Endothelial cell of umbilical vein (primary cell): ENCODE measurements at regions not wholly inside any gene's neighbourhood (a gene's known extent, or its start where the extent isn't known, plus 50 kb on each side); places are given as distances from the start of the nearest gene placed in this dataset.

Source experiments
- BruUV-seq: library from RNA; stranded (reverse); fragments of 400-500 nt; replicated peaks from 2 replicates; lab custom pipeline; 2021; lab: Mats Ljungman, UMichigan
- CTCF ChIA-PET: fragments of 300-600, 350-600 bp; sonication (Branson Sonifier 250); formaldehyde crosslinking; loops from one replicate; lab custom pipeline; 2021; ENCODE audit warnings: antibody characterized with exemption, inconsistent platforms; lab: Charles Lee
- POLR2A ChIA-PET: fragments of 300-600, 350-600 bp; sonication (Branson Sonifier 250); formaldehyde crosslinking; loops from one replicate; lab custom pipeline; 2021; ENCODE audit warnings: antibody characterized with exemption, inconsistent platforms; lab: Charles Lee
- DNase-seq: peaks from one replicate; pipeline ENCODE4 v3.0.0-alpha.2; 2011; ENCODE audit warnings: low read depth, low spot score
- FAIRE-seq: peaks from 2 replicates; lab custom pipeline; 2011; peaks lifted over from hg19 to GRCh38; lab: Jason Lieb, UNC
- H2AFZ ChIP-seq: 2 replicates; pipeline ENCODE4 v1.6.0; 2012; ENCODE audit warnings: low read depth, low read length, control low read depth, inconsistent platforms
- H3K27ac ChIP-seq: 2 replicates; pipeline ENCODE4 v1.5.1; 2011; ENCODE audit warnings: low read depth, mild to moderate bottlenecking, control low read depth, low read length, moderate library complexity; ENCODE audit not compliant: insufficient read depth
- H3K27me3 ChIP-seq, 2 experiments: 2 replicates each; pipeline versions ENCODE4 v1.6.0 to v1.6.1; 2011; ENCODE audit warnings: low read length in 2 of 2, mixed read lengths in 1 of 2; ENCODE audit not compliant: control insufficient read depth in 2 of 2, insufficient read depth in 2 of 2
- H3K36me3 ChIP-seq, 2 experiments: 2 replicates in 1 of 2; 3 replicates in 1 of 2; pipeline ENCODE4 v1.5.1; 2011; ENCODE audit warnings: low read length in 2 of 2, mild to moderate bottlenecking in 1 of 2, moderate library complexity in 1 of 2; ENCODE audit not compliant: control insufficient read depth in 2 of 2, insufficient read depth in 2 of 2; ENCODE audit errors: extremely low read depth in 1 of 2
- H3K4me1 ChIP-seq: 3 replicates; pipeline ENCODE4 v1.5.1; 2011; ENCODE audit warnings: mild to moderate bottlenecking, low read length; ENCODE audit not compliant: control insufficient read depth, insufficient read depth; ENCODE audit errors: extremely low read depth
- H3K4me2 ChIP-seq: 2 replicates; pipeline ENCODE4 v1.6.1; 2011; ENCODE audit warnings: low read length, control low read depth, mixed read lengths; ENCODE audit not compliant: insufficient read depth
- H3K4me3 ChIP-seq, 3 experiments: fragments of 200-600 bp in 1 of 3; sonication (generic), shearing (Covaris generic) in 1 of 3; replicated peaks in 1 of 3; 2 replicates each; pipeline ENCODE4 v1.5.1; 2011 to 2016; ENCODE audit warnings: control low read depth in 3 of 3, low read length in 3 of 3, mild to moderate bottlenecking in 2 of 3, inconsistent platforms in 1 of 3, low read depth in 1 of 3, moderate library complexity in 1 of 3; ENCODE audit not compliant: insufficient read depth in 1 of 3
- H3K79me2 ChIP-seq: 2 replicates; pipeline ENCODE4 v1.6.0; 2012; ENCODE audit warnings: low read length, inconsistent platforms; ENCODE audit not compliant: control insufficient read depth, insufficient read depth
- H3K9ac ChIP-seq: replicated peaks from 2 replicates; pipeline ENCODE3; 2011; ENCODE audit warnings: low read length, control low read depth; ENCODE audit not compliant: insufficient read depth; ENCODE audit errors: extremely low read depth
- H3K9me1 ChIP-seq: replicated peaks from 3 replicates; pipeline ENCODE4 v1.6.0; 2011; ENCODE audit warnings: mild to moderate bottlenecking, low read length; ENCODE audit not compliant: control insufficient read depth, insufficient read depth; ENCODE audit errors: extremely low read depth
- H3K9me3 ChIP-seq: replicated peaks from 2 replicates; pipeline ENCODE4 v1.5.1; 2012; ENCODE audit warnings: low read length, inconsistent platforms; ENCODE audit not compliant: control insufficient read depth, insufficient read depth
- H4K20me1 ChIP-seq: replicated peaks from 2 replicates; pipeline ENCODE3; 2011; ENCODE audit warnings: mild to moderate bottlenecking, low read length; ENCODE audit not compliant: control insufficient read depth, insufficient read depth; ENCODE audit errors: extremely low read depth
- CTCF ChIP-seq, 2 donors: IDR thresholded peaks; 1 replicate in 1 of 2; 2 replicates in 1 of 2; pipeline ENCODE4 v1.5.1; 2011; ENCODE audit warnings: low read length in 2 of 2, mild to moderate bottlenecking in 2 of 2, moderate library complexity in 2 of 2, control low read depth in 1 of 2, inconsistent platforms in 1 of 2, low read depth in 1 of 2; ENCODE audit not compliant: insufficient read depth in 1 of 2; ENCODE audit errors: extremely low read depth in 1 of 2
- EZH2 ChIP-seq: IDR thresholded peaks from 2 replicates; pipeline ENCODE4 v1.6.1; 2012; ENCODE audit warnings: borderline replicate concordance, low read depth, mild to moderate bottlenecking, moderate library complexity, low read length, inconsistent platforms; ENCODE audit not compliant: severe bottlenecking
- FOS ChIP-seq: IDR thresholded peaks from 2 replicates; pipeline ENCODE4 v1.6.1; 2011; ENCODE audit warnings: mild to moderate bottlenecking, low read length, moderate library complexity, borderline replicate concordance; ENCODE audit not compliant: insufficient read depth
- GATA2 ChIP-seq: IDR thresholded peaks from 2 replicates; pipeline ENCODE4 v1.7.0; 2011; ENCODE audit warnings: low read depth, mild to moderate bottlenecking, moderate library complexity, mixed read lengths, low read length; ENCODE audit not compliant: insufficient read length, insufficient read depth
- JUN ChIP-seq: IDR thresholded peaks from 2 replicates; pipeline ENCODE4 v1.6.1; 2011; ENCODE audit warnings: borderline replicate concordance, low read depth; ENCODE audit not compliant: insufficient read length, insufficient read depth
- MAX ChIP-seq: IDR thresholded peaks from 2 replicates; pipeline ENCODE4 v1.6.1; 2011; ENCODE audit not compliant: insufficient read depth, insufficient read length
- MYC ChIP-seq: IDR thresholded peaks from one replicate; pipeline ENCODE4 v1.6.1; 2011; ENCODE audit warnings: mild to moderate bottlenecking, low read depth, low read length
- POLR2A ChIP-seq: IDR thresholded peaks from 2 replicates; pipeline ENCODE4 v1.6.1; 2012; ENCODE audit warnings: low read depth, mild to moderate bottlenecking, control low read depth, low read length
- POLR2AphosphoS5 ChIP-seq: IDR thresholded peaks from 2 replicates; pipeline ENCODE4 v1.6.1; 2012; ENCODE audit warnings: low read depth, mild to moderate bottlenecking, control low read depth, low read length, moderate library complexity; ENCODE audit not compliant: insufficient read depth
- dilution Hi-C: fragments of 300-500 bp; cut with MboI; formaldehyde crosslinking; loops from one replicate; pipeline ENCODE4 v1.15.0; 2019; ENCODE audit warnings: low sequenced_read_pairs; ENCODE audit not compliant: extremely low pct_ligation_motif_present
- intact Hi-C: fragments of 100-400 bp; cut with micrococcal nuclease; formaldehyde crosslinking; loops from one replicate; pipeline ENCODE4 v1.10.0; 2022

DNA sequence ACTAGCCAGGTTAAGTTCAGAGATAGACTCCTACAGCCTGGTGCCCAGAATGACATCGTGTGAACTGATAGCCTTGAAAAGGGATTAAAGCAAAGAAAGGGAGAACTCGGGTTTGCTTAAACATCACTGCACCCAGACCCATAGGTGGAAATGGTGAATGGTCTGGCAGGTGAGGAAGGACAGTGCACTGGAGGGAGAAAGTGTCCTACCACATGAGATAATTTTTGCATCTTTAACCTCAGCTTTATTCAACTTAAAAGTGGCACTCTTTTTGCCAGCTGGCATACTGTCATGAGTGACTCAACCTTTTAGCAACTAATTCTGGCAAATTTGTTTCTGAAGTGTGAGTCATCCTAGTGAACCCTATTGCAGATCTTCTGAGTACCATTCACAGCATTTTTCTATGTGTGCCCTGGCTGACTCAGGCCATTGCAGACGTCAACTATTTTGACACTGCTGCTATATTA is 53.0 kb upstream of the DAPP1 start:
- no peaks in the 10 kb centered on the region for H3K79me2 ChIP-seq
- no peak overlapping the region for H3K9ac ChIP-seq
- no peaks in the 10 kb centered on the region for H3K9me1 ChIP-seq
- intact Hi-C loops (no loop called here), dilution Hi-C loops (no loop called here)
- no peak overlapping the region for H2AFZ ChIP-seq
- no peak overlapping the region for H3K4me2 ChIP-seq
- H3K27me3 ChIP-seq, result no peaks in the 10 kb centered on the region
- ChIA-PET CTCF (no interaction called here), POLR2A (no interaction called here)
- FAIRE-seq, result no peak
- H3K27ac ChIP-seq, result no peak overlapping the region
- H3K36me3 ChIP-seq, result no peaks in the 10 kb centered on the region
- no peak overlapping the region for H3K4me3 ChIP-seq
- no peaks in the 10 kb centered on the region for H3K4me1 ChIP-seq
- H3K9me3 ChIP-seq, result no peaks in the 10 kb centered on the region
- no peaks in the 10 kb centered on the region for H4K20me1 ChIP-seq
- no TSS peak for BruUV-seq
- DNase-seq, result peak; percentile 13
- TF ChIP-seq POLR2AphosphoS5 (no peak), FOS (peak; percentile 61), JUN (peak; percentile 32)

- no peaks in the 10 kb centered on the region for H3K4me1 ChIP-seq
- H3K36me3 ChIP-seq, result no peaks in the 10 kb centered on the region
- POLR2A ChIA-PET, result no interaction called here
- H3K9me1 ChIP-seq, result no peaks in the 10 kb centered on the region
- no peaks in the 10 kb centered on the region for H4K20me1 ChIP-seq
- no peaks in the 10 kb centered on the region for H3K9me3 ChIP-seq
- DNase-seq (no peak), FAIRE-seq (no peak)
- dilution Hi-C loops (no loop called here), intact Hi-C loops (no loop called here)
- no peak overlapping the region for H3K9ac ChIP-seq
- H3K4me2 ChIP-seq, result no peak overlapping the region
- BruUV-seq, result no TSS peak
- no peaks in the 10 kb centered on the region for H3K27me3 ChIP-seq
- H3K4me3 ChIP-seq, result no peak overlapping the region
- CTCF ChIA-PET, result interaction anchor here (1.0 kb wide), 1 partner anchor 46 kb away, joined by 3 read pairs; no protein-coding TSS in a partner anchor
- no peaks in the 10 kb centered on the region for H3K79me2 ChIP-seq
- TF ChIP-seq FOS (no peak), POLR2A (no peak), MAX (no peak), CTCF (IDR thresholded peaks at IDR 0.05; ENCODE audit: extremely low read depth in 1 of 2, insufficient read depth in 1 of 2, low read depth in 1 of 2, low read length in 2 of 2) (no peak), POLR2AphosphoS5 (no peak), JUN (no peak), MYC (no peak), EZH2 (no peak), GATA2 (no peak)
- H3K27ac ChIP-seq, result no peak overlapping the region
- no peak overlapping the region for H2AFZ ChIP-seq
Observed at GRCh38 chr4:99762728-99763127, 53.9 kb upstream of the DAPP1 start.
